Neural cell (in vitro differentiated cells): ENCODE measurements at regions not wholly inside any gene's neighbourhood (a gene's known extent, or its start where the extent isn't known, plus 50 kb on each side); places are given as distances from the start of the nearest gene placed in this dataset.

Experiments used
- H2AFZ ChIP-seq: fragments of 200-600, 300-800 bp; sonication (generic), shearing (Covaris generic); 2 replicates; pipeline ENCODE4 v1.6.0; 2014; ENCODE audit warnings: low read depth, mild to moderate bottlenecking, antibody characterized with exemption, low read length, moderate library complexity
- H3F3A ChIP-seq: fragments of 200-600 bp; shearing (Covaris generic); 2 replicates; pipeline ENCODE4 v1.6.1; 2016; ENCODE audit warnings: mild to moderate bottlenecking, moderate library complexity, mixed read lengths, antibody characterized with exemption, low read length; ENCODE audit not compliant: insufficient read depth, poor library complexity, severe bottlenecking
- H3K27ac ChIP-seq: fragments of 200-600, 300-800 bp; sonication (generic), shearing (Covaris generic); 2 replicates; pipeline ENCODE4 v1.5.1; 2014; ENCODE audit warnings: mild to moderate bottlenecking, low read length, moderate library complexity
- H3K27me3 ChIP-seq: fragments of 300-800, 200-600 bp; sonication (generic), shearing (Covaris generic); 2 replicates; pipeline ENCODE4 v1.6.0; 2014; ENCODE audit warnings: mild to moderate bottlenecking, low read depth, low read length, moderate library complexity; ENCODE audit not compliant: insufficient read depth
- H3K36me3 ChIP-seq: fragments of 300-800, 200-600 bp; sonication (generic), shearing (Covaris generic); 2 replicates; pipeline ENCODE4 v1.5.1; 2014; ENCODE audit warnings: mild to moderate bottlenecking, antibody characterized with exemption, low read length, moderate library complexity; ENCODE audit not compliant: insufficient read depth
- H3K4me2 ChIP-seq: fragments of 300-800, 200-600 bp; sonication (generic), shearing (Covaris generic); 2 replicates; pipeline ENCODE4 v1.6.0; 2014; ENCODE audit warnings: mild to moderate bottlenecking, low read length
- H3K4me3 ChIP-seq: fragments of 300-800, 200-600 bp; sonication (generic), shearing (Covaris generic); 2 replicates; pipeline ENCODE4 v1.5.1; 2014; ENCODE audit warnings: mild to moderate bottlenecking, low read length, moderate library complexity
- H3K79me2 ChIP-seq: fragments of 200-600 bp; shearing (Covaris generic); replicated peaks from 2 replicates; pipeline ENCODE4 v1.6.0; 2014; ENCODE audit warnings: mild to moderate bottlenecking, low read length, moderate library complexity; ENCODE audit not compliant: insufficient read depth
- H3K9ac ChIP-seq: fragments of 300-800, 200-600 bp; sonication (generic), shearing (Covaris generic); 2 replicates; pipeline ENCODE4 v1.6.1; 2016; ENCODE audit warnings: mild to moderate bottlenecking, low read length, mixed read lengths
- H3K9me2 ChIP-seq: fragments of 200-600 bp; shearing (Covaris generic); 2 replicates; pipeline ENCODE4 v1.6.1; 2016; ENCODE audit warnings: mild to moderate bottlenecking, low read length, mixed read lengths; ENCODE audit not compliant: insufficient read depth
- H3K9me3 ChIP-seq: fragments of 200-600, 300-800 bp; sonication (generic), shearing (Covaris generic); 2 replicates; pipeline ENCODE4 v1.6.1; 2016; ENCODE audit warnings: mild to moderate bottlenecking, mixed run types, low read length, moderate library complexity, mixed read lengths
- H4K20me1 ChIP-seq: fragments of 200-600 bp; shearing (Covaris generic); 2 replicates; pipeline ENCODE4 v1.6.1; 2016; ENCODE audit warnings: mild to moderate bottlenecking, mixed run types; ENCODE audit not compliant: insufficient read depth
- EP300 ChIP-seq: fragments of 450-650 bp; conservative IDR thresholded peaks from 2 replicates; pipeline ENCODE4 v1.6.1; 2014; ENCODE audit warnings: antibody characterized with exemption, mild to moderate bottlenecking, moderate library complexity; ENCODE audit not compliant: poor library complexity, severe bottlenecking
- EZH2 ChIP-seq: fragments of 200-600, 300-800 bp; shearing (Covaris generic), sonication (generic); IDR thresholded peaks from 2 replicates; pipeline ENCODE4 v1.6.1; 2014; ENCODE audit warnings: antibody characterized with exemption, low read length, borderline replicate concordance, mild to moderate bottlenecking; ENCODE audit not compliant: insufficient read depth, poor library complexity, severe bottlenecking
- MXI1 ChIP-seq: fragments of 450-650 bp; conservative IDR thresholded peaks from 2 replicates; pipeline ENCODE4 v1.6.1; 2014; ENCODE audit warnings: antibody characterized with exemption, mild to moderate bottlenecking; ENCODE audit not compliant: poor library complexity, severe bottlenecking
- POLR2AphosphoS5 ChIP-seq: IDR thresholded peaks from 2 replicates; pipeline ENCODE4 v1.6.1; 2012
- RAD21 ChIP-seq: fragments of 450-650 bp; conservative IDR thresholded peaks from 2 replicates; pipeline ENCODE4 v1.6.1; 2014; ENCODE audit warnings: antibody characterized with exemption, mild to moderate bottlenecking, moderate library complexity
- SMC3 ChIP-seq: fragments of 450-650 bp; conservative IDR thresholded peaks from 2 replicates; pipeline ENCODE4 v1.6.1; 2014; ENCODE audit warnings: antibody characterized with exemption, mild to moderate bottlenecking, moderate library complexity; ENCODE audit not compliant: poor library complexity
- TAF1 ChIP-seq: IDR thresholded peaks from 2 replicates; pipeline ENCODE4 v1.6.1; 2012; ENCODE audit warnings: low read depth
- TF ChIP-seq, protein P1 (sequence below): fragments of 450-650 bp; IDR thresholded peaks from 2 replicates; pipeline ENCODE4 v1.5.1; 2014; ENCODE audit warnings: antibody characterized with exemption, mild to moderate bottlenecking, moderate library complexity; ENCODE audit not compliant: poor library complexity, severe bottlenecking
- TF ChIP-seq, protein P2 (sequence below): IDR thresholded peaks from 2 replicates; pipeline ENCODE4 v1.6.1; 2012; ENCODE audit warnings: borderline replicate concordance

DNA sequence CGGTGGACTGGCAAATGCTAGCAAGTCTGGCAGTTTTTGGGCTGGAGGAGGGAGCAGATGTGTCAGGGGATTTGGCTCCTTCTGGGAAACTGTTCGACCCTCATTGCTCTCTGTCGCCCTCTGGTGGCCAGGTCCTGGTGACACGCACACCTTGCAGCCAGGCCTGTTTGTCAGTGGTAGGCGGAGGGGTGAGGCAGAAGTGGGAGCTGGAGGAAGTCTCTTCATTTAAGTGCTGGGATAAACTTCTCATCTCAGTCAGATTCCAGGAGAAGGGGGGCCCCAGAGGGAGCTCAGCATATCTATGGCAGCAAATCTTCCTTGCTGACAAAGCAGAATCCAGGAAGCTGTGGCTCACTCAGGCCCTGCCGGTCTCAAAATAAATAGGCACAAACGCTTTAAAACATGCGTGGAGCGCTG, 326.5 kb downstream of the ZSWIM6 start:
- TF ChIP-seq, protein P1, sequence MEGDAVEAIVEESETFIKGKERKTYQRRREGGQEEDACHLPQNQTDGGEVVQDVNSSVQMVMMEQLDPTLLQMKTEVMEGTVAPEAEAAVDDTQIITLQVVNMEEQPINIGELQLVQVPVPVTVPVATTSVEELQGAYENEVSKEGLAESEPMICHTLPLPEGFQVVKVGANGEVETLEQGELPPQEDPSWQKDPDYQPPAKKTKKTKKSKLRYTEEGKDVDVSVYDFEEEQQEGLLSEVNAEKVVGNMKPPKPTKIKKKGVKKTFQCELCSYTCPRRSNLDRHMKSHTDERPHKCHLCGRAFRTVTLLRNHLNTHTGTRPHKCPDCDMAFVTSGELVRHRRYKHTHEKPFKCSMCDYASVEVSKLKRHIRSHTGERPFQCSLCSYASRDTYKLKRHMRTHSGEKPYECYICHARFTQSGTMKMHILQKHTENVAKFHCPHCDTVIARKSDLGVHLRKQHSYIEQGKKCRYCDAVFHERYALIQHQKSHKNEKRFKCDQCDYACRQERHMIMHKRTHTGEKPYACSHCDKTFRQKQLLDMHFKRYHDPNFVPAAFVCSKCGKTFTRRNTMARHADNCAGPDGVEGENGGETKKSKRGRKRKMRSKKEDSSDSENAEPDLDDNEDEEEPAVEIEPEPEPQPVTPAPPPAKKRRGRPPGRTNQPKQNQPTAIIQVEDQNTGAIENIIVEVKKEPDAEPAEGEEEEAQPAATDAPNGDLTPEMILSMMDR = peak; percentile 68
- TF ChIP-seq MXI1 (no peak), RAD21 (peak; percentile 54), SMC3 (peak; percentile 65), POLR2AphosphoS5 (no peak)
- H4K20me1 ChIP-seq = no peaks in the 10 kb centered on the region
- no peak overlapping the region for H2AFZ ChIP-seq

DNA sequence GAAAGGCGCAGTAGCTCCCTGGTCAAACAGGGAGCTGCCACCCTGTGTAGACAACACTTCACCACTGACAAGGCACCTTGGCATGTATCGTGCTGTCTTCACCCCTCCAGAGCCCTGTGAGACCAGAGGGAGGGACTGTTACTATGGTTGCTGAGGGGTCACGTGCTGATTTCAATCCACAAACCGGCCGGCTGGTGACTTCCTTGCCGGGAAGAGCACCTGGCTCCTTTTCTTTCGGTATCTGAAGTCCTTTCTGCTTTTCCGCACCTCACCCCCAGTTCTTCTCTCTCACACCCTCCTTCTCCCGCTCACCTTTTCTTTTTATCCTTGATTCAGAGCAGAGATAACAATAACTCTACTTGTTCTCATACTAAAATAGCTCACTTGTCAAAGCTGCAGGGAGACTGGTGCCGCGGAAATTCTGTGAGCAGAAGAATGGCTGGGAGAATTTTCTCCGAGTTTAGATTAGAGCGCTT, 327.2 kb downstream of the ZSWIM6 start:
- H3K36me3 ChIP-seq = no peaks in the 10 kb centered on the region
- TF ChIP-seq POLR2AphosphoS5 = no peak
- no peaks in the 10 kb centered on the region for H3K27me3 ChIP-seq
- H4K20me1 ChIP-seq = no peaks in the 10 kb centered on the region
- no peak overlapping the region for H3K9ac ChIP-seq
- no peak overlapping the region for H3K4me2 ChIP-seq
- H3K79me2 ChIP-seq = no peaks in the 10 kb centered on the region
- no peaks in the 10 kb centered on the region for H3K9me3 ChIP-seq
- H2AFZ ChIP-seq = no peak overlapping the region
- no peak overlapping the region for H3K4me3 ChIP-seq
- H3K9me2 ChIP-seq = no peaks in the 10 kb centered on the region
- H3K27ac ChIP-seq = no peak overlapping the region
- no peaks in the 10 kb centered on the region for H3F3A ChIP-seq

More for the DNA sequence above, 326.5 kb downstream of the ZSWIM6 start:
- H3K4me3 ChIP-seq = no peak overlapping the region
- no peak overlapping the region for H3K27ac ChIP-seq
- no peak overlapping the region for H3K4me2 ChIP-seq
- no peaks in the 10 kb centered on the region for H3K36me3 ChIP-seq
- H3K9me2 ChIP-seq = no peaks in the 10 kb centered on the region
- no peaks in the 10 kb centered on the region for H3F3A ChIP-seq
- H3K27me3 ChIP-seq = no peaks in the 10 kb centered on the region
- no peaks in the 10 kb centered on the region for H3K79me2 ChIP-seq
- H3K9ac ChIP-seq = no peak overlapping the region
- H3K9me3 ChIP-seq = no peaks in the 10 kb centered on the region

DNA sequence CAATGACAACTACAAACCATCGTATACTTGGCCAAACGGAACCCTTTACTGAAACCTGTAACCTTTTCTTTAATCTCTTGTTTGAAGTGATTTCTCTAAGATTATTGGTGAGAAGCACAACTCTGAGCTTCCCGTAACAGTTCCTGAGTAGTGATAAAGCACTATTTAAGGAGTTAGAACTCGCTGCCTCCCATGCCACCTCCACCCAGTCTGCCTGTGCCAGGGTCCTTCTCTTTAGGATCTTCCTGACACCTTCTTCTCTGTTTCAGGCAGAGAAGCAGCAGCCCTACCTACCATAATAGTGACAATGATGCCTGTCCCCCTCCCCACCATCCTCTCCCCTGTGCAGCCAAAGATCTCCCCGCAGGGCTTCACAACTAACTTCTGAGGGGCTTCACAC, 330.6 kb downstream of the ZSWIM6 start:
- Histone ChIP-seq H3K9me3 (no peaks in the 10 kb centered on the region), H3K27ac (no peak overlapping the region), H3K4me2 (no peak overlapping the region), H3K27me3 (no peaks in the 10 kb centered on the region), H3K4me3 (no peak overlapping the region), H3K79me2 (no peaks in the 10 kb centered on the region), H3K9me2 (no peaks in the 10 kb centered on the region), H4K20me1 (no peaks in the 10 kb centered on the region), H2AFZ (no peak overlapping the region), H3K9ac (no peak overlapping the region), H3K36me3 (no peaks in the 10 kb centered on the region), H3F3A (no peaks in the 10 kb centered on the region)
- no peak for TF ChIP-seq TAF1
- no peak for TF ChIP-seq EZH2

DNA sequence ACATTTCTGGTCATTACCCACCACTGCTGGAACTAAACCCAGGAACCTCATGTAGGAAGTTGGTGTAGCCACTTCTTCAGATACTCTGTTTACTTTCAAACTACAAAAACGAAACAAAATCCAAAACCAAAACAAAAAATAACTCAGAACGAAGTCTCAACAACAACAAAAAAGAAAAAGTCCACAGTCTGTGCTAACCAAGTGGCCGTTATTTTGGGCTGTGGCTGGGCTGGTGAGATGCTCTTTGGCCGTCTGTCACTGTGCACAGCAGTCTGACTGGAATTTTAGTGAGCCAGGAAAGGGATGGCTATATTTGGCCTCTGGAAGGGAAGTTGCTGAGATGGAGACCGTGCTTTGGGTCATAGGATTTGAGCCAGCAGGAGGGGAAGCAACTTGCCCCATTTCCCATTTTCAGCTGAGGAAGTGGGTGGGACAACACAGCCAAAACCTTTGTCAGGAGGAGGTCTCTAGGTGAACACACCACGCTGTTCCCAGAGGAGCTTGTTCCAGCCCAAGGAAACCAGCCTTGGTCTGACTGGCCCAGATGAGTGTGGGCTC, 334.1 kb downstream of the ZSWIM6 start:
- H3K27ac ChIP-seq = no peak overlapping the region
- H3K9me2 ChIP-seq = no peaks in the 10 kb centered on the region
- H2AFZ ChIP-seq = no peak overlapping the region
- no peak overlapping the region for H3K9ac ChIP-seq
- no peaks in the 10 kb centered on the region for H3K9me3 ChIP-seq
- peaks cover 4% of the 10 kb centered on the region for H3K27me3 ChIP-seq
- H3K79me2 ChIP-seq = no peaks in the 10 kb centered on the region
- H4K20me1 ChIP-seq = no peaks in the 10 kb centered on the region
- H3K36me3 ChIP-seq = no peaks in the 10 kb centered on the region
- no peak overlapping the region for H3K4me3 ChIP-seq
- no peak overlapping the region for H3K4me2 ChIP-seq
- no peaks in the 10 kb centered on the region for H3F3A ChIP-seq
- TF ChIP-seq EP300 (no peak), EZH2 (no peak), TAF1 (no peak), POLR2AphosphoS5 (no peak), MXI1 (no peak), SMC3 (no peak), RAD21 (no peak)
- TF ChIP-seq, protein P2, sequence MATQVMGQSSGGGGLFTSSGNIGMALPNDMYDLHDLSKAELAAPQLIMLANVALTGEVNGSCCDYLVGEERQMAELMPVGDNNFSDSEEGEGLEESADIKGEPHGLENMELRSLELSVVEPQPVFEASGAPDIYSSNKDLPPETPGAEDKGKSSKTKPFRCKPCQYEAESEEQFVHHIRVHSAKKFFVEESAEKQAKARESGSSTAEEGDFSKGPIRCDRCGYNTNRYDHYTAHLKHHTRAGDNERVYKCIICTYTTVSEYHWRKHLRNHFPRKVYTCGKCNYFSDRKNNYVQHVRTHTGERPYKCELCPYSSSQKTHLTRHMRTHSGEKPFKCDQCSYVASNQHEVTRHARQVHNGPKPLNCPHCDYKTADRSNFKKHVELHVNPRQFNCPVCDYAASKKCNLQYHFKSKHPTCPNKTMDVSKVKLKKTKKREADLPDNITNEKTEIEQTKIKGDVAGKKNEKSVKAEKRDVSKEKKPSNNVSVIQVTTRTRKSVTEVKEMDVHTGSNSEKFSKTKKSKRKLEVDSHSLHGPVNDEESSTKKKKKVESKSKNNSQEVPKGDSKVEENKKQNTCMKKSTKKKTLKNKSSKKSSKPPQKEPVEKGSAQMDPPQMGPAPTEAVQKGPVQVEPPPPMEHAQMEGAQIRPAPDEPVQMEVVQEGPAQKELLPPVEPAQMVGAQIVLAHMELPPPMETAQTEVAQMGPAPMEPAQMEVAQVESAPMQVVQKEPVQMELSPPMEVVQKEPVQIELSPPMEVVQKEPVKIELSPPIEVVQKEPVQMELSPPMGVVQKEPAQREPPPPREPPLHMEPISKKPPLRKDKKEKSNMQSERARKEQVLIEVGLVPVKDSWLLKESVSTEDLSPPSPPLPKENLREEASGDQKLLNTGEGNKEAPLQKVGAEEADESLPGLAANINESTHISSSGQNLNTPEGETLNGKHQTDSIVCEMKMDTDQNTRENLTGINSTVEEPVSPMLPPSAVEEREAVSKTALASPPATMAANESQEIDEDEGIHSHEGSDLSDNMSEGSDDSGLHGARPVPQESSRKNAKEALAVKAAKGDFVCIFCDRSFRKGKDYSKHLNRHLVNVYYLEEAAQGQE = no peak
- TF ChIP-seq, protein P1 = no peak
